ENCODE measurements at regions not wholly inside any gene's neighbourhood (a gene's known extent, or its start where the extent isn't known, plus 50 kb on each side); places are given as distances from the start of the nearest gene placed in this dataset.

DNA sequence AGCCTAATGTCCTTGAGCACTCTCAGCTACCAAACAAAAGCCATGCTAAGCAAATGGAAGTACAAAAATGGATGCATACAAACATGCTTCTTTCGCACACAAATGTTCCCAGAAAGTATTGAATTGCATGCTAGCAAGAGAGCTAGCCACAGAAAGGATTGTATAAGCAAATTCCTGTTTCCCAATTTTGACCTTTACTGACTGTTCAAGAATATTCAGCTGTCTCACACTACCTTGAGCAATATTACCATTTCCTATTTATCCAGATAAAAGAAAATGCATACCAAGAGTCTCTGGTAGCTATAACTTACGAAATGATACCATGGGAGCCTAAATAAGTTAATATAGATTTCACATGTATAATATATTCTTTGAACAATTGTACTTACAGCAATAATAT, 264.6 kb downstream of the TMEM167A start:
- DNase-seq (ENCODE audit: low read depth in 3 of 3, low spot score in 2 of 3) = no peak

DNA sequence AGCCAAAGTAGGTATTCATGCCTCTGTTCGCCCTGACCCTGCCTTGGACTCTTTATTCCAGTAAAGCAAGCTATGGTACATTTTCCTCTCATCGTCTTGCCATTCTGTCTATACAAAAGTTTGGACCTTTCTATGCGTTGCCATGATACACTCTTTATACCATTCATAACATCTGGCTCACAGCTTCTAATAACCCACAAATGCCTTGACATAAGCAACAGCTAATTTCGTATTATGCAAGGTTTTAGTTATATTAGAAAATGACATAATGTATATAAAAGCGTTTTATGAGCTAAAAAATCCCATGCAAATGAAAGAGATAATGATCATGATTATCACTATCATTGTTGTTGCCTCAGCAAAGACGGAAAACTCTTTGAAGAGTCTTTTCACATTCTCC, 265.7 kb downstream of the TMEM167A start:
- DNase-seq (ENCODE audit: low read depth in 3 of 3, low spot score in 2 of 3) = no peak

DNA sequence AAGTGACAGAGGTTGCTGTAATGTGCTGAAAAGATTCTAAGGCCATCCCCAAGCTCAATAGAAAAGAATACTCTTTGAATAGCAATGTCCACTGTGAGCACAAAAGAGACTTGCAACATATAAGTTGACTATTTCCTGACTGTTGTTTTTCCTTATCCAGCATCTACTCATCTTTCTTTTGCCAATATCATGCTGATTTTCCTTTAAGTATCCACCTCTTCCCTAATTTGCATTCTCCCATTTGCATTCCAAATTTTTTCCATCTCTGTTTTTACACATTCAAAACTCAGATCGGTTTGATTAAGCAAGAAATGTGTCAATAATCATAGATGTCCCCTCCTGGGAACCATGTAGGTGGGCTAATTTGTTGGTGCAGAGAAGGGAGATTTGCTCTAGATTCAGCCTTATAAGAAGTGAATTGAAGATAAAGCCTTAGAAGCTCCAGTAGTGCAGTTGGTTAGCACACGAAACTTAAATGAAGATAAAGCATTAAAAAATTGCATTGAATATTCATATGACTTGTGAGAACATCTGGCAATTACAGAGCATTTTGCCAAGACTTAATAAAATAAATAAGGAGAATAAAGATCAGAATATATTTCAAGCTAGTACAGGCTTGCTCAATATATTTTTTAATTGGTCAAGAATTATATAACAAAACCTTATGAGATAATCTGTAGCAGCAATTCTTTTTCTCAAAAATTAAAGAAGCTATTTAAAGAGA, 267.6 kb downstream of the TMEM167A start:
- DNase-seq (ENCODE audit: low read depth in 3 of 3, low spot score in 2 of 3) = no peak

DNA sequence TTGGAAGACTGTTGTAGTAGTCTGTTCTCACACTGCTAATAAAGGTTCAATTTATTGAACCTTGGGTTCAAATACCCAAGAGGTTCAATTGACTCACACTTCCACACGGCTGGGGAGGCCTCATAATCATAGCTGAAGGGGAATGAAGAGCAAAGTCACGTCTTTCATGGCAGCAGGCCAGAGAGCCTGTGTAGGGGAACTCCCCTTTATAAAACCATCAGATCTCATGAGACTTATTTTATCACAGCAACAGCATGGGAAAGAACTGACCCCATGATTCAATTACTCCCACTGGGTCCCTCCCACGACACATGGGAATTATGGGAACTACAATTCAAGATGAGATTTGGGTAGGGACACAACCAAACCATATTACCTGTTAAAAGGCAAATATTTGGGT, 268.2 kb downstream of the TMEM167A start:
- no peak for DNase-seq (ENCODE audit: low read depth in 3 of 3, low spot score in 2 of 3)

DNA sequence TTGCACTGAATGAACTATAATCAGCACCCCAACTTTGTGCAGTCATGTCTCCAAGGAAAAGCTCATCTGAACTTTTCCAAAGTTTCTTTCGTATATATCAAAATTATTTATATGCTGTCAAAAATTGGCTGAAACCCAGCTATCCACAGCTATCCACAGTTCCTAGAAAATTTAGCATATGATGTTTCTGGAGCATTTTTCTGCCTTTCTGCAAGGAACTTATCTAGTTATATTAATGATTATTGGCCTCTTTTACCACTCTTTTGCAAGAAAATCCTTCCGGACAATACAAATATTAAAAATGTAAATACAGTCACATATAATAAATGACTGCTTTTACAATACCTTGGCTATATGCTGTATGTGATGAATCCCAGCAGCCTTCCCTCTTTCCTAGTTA, 270.2 kb downstream of the TMEM167A start:
- DNase-seq (ENCODE audit: low read depth in 3 of 3, low spot score in 2 of 3) = no peak

DNA sequence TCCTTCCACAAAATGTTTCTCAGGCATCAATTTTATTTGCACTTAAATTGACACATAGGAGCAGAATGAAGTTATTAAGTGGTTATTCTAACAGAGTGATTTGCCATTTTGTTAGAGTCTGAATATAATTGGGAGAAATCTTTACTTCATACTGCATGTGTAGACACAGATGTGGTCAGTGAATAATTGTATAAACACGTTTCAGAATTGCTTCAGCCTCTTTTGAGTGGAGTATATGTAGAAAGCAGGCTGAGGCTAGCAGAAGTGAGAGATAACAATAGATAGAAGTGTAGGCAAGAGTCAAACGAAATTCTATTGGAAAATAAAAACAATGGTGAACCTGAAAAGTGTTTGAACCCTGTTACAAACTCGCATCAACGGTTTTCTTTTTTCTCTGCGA, 270.7 kb downstream of the TMEM167A start:
- no peak for DNase-seq (ENCODE audit: low read depth in 3 of 3, low spot score in 2 of 3)

DNA sequence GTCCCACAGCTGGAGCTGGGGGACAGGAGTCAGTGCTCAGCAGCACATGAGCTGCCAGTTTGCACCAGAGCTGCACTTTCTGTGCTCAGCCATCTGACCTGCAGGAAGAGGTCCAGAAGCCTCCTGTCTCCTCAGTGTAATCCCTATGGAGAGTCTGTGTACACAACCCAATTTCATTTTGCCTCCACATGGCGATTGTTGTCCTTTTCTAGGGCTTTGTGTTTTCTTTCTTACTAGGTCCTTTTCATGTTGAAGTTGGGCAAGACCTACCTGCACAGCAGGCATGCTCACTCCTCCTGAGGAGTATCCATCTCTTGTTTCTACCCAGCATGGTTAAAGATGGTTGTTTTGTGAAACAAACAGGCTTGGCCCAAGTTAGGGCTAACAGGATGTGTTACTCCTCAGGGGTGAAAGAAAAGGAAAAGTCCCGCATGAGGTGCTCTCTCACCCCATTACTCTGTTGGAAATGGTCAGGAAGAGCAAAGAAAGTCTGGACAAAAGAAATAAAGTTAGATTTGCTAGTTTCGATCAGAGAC, 273.0 kb downstream of the TMEM167A start:
- DNase-seq (ENCODE audit: low read depth in 3 of 3, low spot score in 2 of 3) = no peak

DNA sequence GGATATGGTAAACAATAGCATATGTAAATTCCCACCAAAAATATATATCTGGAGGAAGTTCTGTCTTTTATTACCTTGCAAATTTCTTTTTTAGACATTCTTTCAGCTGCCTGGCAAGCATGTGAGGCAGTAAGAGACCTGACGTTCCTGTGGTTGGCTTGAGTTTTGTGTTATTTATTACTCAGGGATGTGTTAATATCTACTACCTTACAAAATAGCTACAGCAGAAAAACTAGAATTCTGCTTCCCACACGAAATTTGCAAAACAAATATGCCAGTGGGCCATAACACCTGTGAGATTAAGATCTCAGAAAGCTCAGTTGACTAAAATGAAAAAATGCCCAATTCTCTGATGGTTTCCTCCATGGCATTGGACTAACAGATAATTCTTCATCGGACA, 274.2 kb downstream of the TMEM167A start:
- DNase-seq (ENCODE audit: low read depth in 3 of 3, low spot score in 2 of 3) = no peak

DNA sequence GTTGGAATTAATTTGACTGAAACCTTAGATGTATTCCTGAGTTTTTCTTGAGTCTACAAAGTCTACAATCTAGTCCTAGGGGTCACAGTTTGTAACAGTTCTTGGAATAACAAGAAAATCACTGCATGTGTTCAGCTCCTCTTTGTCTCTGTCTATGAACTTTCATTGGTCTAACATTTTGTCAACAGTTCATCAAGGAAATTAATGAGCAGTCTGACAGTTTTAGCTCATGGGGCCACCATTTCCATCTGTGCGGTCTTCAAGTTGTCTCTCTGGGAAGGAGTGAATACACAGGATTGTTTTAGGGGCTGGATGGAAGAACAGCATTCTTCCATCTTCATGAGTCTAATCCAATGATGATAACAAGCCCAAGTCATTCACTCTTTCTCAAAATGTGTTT, 276.4 kb downstream of the TMEM167A start:
- DNase-seq (ENCODE audit: low read depth in 3 of 3, low spot score in 2 of 3) = no peak

DNA sequence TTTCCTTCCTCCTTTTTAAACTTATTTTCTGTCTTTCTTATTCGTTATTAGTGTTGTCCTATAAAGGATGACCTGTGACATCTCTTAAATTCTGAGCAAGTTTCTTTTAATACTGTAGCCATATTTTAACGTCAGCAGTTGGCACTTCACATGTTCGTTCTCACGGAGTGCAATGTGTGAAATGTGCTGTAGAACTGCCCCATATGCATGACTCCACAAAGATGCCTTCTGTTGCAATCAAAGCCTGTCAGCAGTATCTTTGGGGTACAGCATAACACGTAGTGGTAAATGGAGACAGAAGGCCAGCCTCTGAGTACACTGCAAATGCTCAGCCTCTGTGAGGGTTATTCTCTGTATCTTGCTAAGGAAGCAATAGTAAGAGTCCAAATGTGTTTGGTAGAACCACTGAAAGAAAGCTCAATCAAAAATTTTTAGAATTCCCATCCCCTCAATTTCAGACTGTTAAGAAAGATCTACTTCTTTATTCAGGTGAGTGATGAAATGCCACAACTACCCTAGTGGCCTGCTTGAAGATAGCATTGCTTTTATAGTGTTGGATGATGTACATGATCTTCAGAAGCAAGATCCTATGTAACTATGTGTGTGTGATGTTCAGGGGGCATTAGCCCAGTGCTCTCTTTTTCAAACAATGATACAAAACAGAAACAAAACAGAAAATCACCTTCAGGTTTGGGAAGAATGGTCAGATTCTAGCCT, 277.7 kb downstream of the TMEM167A start:
- no peak for DNase-seq (ENCODE audit: low read depth in 3 of 3, low spot score in 2 of 3)

DNA sequence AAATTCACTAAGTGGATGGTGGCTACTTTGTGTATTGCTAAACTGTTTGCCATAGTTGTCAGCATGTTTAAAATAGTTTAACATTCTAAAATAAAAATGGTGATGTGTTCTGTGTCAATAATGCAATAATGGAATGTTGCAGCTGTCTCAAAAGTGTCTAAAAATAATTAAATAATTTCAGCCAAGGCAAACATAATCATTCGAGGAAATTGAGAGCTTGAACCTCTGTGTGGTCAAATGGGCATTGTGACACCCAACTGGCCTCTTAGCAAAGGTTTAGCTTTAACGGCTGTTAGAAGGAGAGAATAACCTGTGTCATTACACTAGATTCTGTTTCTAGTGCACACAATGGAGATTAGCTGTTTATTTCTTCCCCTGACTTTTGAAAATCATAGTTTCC, 278.5 kb downstream of the TMEM167A start:
- no peak for DNase-seq (ENCODE audit: low read depth in 3 of 3, low spot score in 2 of 3)

DNA sequence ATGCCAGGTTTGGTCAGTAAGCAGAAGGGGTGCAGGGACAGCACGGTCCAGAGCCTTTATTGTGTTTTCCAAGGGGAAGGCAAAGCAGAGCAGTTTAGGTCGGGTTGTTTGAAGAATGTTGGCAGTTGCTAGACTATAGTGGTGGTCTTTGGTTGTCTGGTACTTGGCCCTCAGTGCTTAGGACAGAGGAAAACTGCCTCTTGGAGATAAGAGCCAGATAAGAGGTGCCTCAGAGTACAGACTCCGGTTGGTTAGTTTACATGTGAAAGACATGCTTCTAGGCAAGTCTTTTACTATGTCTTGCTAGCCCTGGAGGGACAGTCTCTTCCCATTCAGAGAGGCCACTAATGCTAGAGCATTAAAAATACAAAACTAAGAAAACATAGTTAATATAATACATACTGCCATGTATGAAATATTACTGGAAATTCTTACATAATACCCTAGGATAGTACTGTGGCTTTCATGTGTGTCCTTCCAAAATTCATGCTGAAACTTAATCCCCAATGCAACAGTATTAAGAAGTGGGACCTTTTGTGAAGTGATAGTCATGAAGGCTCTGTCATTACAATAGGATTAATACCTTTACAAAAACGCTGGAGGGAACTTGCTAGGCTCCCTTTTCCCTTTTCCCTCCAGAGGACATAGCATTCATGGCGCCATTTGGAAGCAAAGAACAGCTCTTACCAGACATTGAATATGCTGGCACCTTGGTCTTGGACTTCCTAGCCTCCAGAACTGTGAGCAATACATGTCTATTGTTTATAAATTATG, 280.4 kb downstream of the TMEM167A start:
- no peak for DNase-seq (ENCODE audit: low read depth in 3 of 3, low spot score in 2 of 3)

DNA sequence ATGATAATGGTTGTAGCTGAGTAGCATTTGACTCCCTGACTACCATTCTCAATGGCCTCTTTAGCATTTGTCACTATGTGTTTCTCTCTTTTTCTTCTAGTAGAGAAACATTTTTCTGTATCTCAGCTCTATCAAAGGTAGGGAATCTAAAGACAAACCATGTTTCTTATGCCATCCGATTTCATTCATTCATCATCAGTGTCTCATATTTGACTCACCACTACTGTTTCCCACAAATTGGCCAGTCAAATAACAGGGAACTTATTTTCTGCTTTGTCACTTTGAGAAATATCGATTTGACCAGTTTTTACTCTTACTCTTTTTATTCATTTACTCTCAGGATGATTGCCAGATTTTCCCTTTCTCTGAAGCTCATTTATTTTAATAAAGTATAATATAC, 282.3 kb downstream of the TMEM167A start:
- DNase-seq (ENCODE audit: low read depth in 3 of 3, low spot score in 2 of 3) = no peak

DNA sequence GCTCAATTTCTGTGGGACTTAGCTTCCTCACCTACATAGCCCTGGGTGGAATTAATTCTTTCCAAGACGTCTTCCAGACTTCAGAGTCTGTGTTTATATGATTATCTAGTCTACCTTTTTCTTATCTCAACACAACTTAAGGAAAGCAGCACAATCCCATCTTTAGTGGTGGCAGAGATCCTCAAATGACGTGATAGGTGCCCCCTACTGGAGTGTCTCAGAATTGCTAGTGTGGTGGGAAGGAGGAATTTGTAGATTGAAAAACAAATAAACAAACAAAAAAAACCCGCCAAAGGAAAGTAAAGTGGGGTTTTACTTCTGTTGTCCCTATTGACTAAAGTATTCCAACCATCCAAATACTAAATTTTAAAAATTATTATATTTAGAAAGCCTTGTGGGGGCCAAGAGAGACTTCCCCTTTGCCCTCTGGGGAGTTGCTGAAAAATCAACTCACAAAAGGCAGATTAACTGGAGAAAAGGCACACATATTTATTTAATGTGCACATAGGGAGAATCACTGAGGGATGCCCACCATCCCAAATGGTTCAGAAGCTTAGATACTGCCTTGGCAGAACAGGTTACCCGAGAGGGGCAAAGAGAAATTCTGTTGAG, 283.3 kb downstream of the TMEM167A start:
- no peak for DNase-seq (ENCODE audit: low read depth in 3 of 3, low spot score in 2 of 3)

DNA sequence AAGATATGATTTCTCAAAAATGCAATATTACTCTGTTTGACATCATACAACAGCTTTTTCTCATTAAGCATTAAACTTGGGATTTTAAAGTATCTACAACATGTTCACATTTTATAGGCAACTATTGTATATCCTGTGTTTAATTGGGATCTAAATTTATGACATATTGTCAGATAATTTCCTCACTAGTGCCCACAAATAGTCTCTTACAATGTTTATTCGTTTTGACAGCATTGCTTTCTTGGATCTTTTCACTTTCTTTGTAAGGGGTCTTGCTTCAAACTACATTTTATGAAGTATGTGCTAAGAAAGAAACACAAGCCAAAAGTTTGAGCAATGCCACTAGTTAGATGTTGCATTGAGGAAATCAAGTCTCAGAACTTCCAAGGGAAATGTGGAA, 285.1 kb downstream of the TMEM167A start:
- DNase-seq (ENCODE audit: low read depth in 3 of 3, low spot score in 2 of 3) = no peak

DNA sequence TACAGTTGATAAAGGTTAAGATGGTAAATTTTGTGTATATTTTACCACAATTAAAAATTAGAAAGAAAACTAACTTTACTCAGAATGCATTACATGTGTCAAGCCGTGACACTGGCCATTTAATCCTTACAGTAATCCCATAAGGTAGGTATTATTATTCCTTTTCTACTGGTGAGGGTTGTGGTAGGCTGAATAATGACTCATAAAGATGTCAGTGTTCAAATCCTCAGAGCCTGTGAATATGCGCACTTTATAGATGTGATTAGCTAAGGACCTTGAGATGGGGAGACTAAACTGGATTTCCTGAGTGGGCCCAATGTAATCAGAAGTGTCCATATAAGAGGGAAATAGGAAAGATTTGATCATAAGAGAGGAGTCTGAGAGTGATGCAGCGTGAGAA, 288.1 kb downstream of the TMEM167A start:
- no peak for DNase-seq (ENCODE audit: low read depth in 3 of 3, low spot score in 2 of 3)

DNA sequence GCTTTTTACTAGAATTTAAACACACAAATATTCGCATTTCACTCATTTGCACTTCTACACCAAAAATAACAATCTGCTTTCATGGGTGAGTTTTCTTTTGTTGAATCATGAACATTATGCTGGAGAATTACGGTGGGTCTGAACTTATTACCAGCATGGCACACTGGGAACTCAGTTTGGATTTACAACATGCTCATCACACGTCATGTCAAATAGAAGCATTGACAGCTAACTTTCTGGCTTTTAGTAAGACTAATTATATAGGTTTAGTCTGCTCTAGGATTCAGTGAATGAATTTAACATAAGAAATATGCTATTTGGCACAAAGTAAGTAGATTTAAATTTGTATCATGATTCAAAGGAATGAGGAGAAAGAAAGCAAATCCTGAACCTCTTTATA, 290.4 kb downstream of the TMEM167A start:
- DNase-seq (ENCODE audit: low read depth in 3 of 3, low spot score in 2 of 3) = no peak

DNA sequence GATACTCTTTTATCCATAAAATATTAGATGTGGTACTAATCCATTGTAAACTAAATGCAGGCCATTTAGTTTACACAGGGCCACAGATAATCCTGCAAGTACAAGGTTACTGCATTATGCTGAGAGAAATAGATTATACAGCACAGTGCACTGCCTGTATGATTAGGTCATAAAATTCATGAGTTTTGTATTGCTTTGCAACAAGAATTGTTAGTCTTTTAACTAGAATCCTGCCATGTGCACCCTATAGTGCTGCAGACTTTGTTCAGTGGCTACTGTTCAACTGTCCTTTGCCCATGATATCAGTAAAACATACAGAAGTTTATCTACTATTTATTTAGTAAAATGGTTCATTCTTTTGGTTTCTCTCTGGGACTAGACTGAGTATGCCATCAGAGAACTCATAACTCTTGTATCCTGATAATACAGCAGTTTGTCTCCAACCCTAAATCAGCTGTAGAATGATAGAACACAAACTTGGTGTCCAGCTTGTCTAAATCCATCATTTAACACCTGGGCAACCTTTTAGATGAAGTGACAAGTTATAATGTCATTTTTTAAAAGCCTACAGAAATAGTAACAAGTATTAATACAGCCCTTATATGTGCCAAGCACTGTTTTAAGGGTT, 291.2 kb downstream of the TMEM167A start:
- DNase-seq (ENCODE audit: low read depth in 3 of 3, low spot score in 2 of 3) = no peak

DNA sequence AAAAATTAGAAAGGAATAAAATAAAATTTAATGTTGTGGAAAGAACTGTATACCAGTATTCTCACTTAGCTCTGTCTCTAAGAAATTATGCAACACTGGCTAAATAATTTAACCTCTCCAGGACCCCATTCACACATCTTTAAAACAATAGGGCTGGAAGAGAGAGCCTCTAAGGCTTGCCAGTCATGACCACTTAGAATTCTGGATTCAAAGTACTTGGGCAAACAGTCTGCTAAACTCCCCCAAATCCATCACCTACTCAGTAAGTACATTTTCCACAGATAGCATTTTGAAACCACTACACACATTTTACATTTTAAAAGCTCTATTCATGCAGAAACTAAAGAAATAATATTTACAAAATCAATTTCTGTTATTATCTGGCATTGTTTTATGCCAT, 291.7 kb downstream of the TMEM167A start:
- DNase-seq (ENCODE audit: low read depth in 3 of 3, low spot score in 2 of 3) = no peak

DNA sequence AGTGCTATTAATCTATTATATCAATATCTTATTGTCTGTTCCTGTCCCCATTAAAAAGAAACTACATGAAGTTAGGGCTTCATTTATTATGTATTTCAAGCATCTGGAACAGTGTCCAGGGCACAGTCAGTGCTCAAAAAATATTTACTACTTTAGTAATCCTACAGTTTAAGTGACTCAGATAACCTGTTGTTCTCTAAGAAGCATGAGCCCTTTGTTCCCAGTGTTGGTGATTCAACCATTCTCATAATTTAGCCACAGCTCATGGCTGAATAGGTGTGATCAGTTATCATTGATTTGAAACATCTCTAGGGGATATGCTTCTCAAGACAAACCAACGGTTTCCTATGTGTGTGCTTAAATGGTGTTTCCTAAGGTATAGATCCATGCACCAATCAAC, 292.7 kb downstream of the TMEM167A start:
- no peak for DNase-seq (ENCODE audit: low read depth in 3 of 3, low spot score in 2 of 3)

DNA sequence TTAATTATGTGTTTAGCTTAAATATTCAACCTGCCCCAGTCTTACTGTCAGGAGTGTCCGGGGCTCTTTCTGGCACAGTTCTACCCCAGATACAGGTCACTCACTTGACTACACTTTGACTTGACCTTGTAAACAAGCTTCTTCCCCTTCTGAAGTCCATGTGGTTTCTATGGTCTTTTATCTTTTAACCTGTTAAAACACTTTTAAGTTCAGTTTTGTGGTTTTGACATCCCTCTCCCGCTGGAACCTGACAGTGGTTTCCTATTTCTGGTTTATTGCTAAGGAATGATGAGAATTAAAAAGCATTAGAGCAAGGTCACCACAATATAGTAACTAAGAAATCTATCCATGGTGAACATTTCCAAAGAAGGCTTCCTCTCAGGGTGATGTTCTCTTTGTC, 300.1 kb downstream of the TMEM167A start:
- no peak for DNase-seq (ENCODE audit: low read depth in 3 of 3, low spot score in 2 of 3)

All from right renal cortex interstitium (tissue), 3 donors.